DMS53 (cell line): ENCODE measurements at regions not wholly inside any gene's neighbourhood (a gene's known extent, or its start where the extent isn't known, plus 50 kb on each side); places are given as distances from the start of the nearest gene placed in this dataset.
"Not testable (repeated sequence)": the region's sequence is repeated elsewhere in the genome, so short reads cannot be mapped to it uniquely, and the experiment has no call there.

ENCODE experiments used
- DNase-seq: peaks from one replicate; lab custom pipeline; 2025; lab: John Stamatoyannopoulos, UW

GRCh38 chr1:222416001-222416791 is 131.7 kb downstream of the HHIPL2 start:
- DNase-seq, result no peak

- no peak for DNase-seq
Measured at GRCh38 chr1:222415441-222415840, 132.5 kb downstream of the HHIPL2 start.

GRCh38 chr1:222413991-222414549 is 133.8 kb downstream of the HHIPL2 start:
- no peak for DNase-seq

GRCh38 chr1:222413436-222413835 is 134.5 kb downstream of the HHIPL2 start:
- no peak for DNase-seq

GRCh38 chr1:222404710-222405109 is 143.2 kb downstream of the HHIPL2 start:
- no peak for DNase-seq

- DNase-seq, result no peak
Measured at GRCh38 chr1:222399197-222399596, 148.7 kb downstream of the HHIPL2 start.

- DNase-seq, result no peak
Measured at GRCh38 chr1:222394224-222394623, 153.7 kb downstream of the HHIPL2 start.

GRCh38 chr1:222392556-222392955 is 155.3 kb downstream of the HHIPL2 start:
- DNase-seq, result no peak

GRCh38 chr1:222390181-222390580 is 157.7 kb downstream of the HHIPL2 start:
- no peak for DNase-seq

- DNase-seq, result peak; percentile 45
Measured at GRCh38 chr1:222387007-222387814, 160.7 kb downstream of the HHIPL2 start.

- no peak for DNase-seq
Measured at GRCh38 chr1:222385955-222386354, 161.9 kb downstream of the HHIPL2 start.

- DNase-seq, result no peak
Measured at GRCh38 chr1:222385262-222385661, 162.6 kb downstream of the HHIPL2 start.

GRCh38 chr1:222384531-222384930 is 163.4 kb downstream of the HHIPL2 start:
- no peak for DNase-seq

- DNase-seq, result no peak
Measured at GRCh38 chr1:222382171-222382570, 165.7 kb downstream of the HHIPL2 start.

- no peak for DNase-seq
Measured at GRCh38 chr1:222377428-222378088, 170.3 kb downstream of the HHIPL2 start.

GRCh38 chr1:222376791-222377190 is 171.1 kb downstream of the HHIPL2 start:
- DNase-seq, result not testable (repeated sequence)

GRCh38 chr1:222375701-222376100 is 172.2 kb downstream of the HHIPL2 start:
- DNase-seq, result no peak

GRCh38 chr1:222373831-222374602 is 173.9 kb downstream of the HHIPL2 start:
- DNase-seq, result no peak

GRCh38 chr1:222373216-222373615 is 174.7 kb downstream of the HHIPL2 start:
- DNase-seq, result no peak

- DNase-seq, result no peak
Measured at GRCh38 chr1:222372221-222372620, 175.7 kb downstream of the HHIPL2 start.

GRCh38 chr1:222370913-222371675 is 176.8 kb downstream of the HHIPL2 start:
- no peak for DNase-seq
